Transverse colon (tissue), 4 donors: ENCODE measurements at regions not wholly inside any gene's neighbourhood (a gene's known extent, or its start where the extent isn't known, plus 50 kb on each side); places are given as distances from the start of the nearest gene placed in this dataset.

Source experiments
- DNase-seq: peaks from one replicate; pipeline ENCODE4 v3.0.0-alpha.2; 2019
- H3K27ac ChIP-seq, 4 donors: fragments of 200-600 bp; sonication (generic); 2 replicates each; pipeline ENCODE4 v1.5.1; 2016 to 2018; ENCODE audit warnings: inconsistent platforms in 4 of 4
- H3K27me3 ChIP-seq: fragments of 200-600 bp; sonication (generic); 2 replicates; pipeline ENCODE4 v1.5.1; 2017; ENCODE audit warnings: inconsistent platforms
- H3K36me3 ChIP-seq, 4 donors: fragments of 200-600 bp; sonication (generic); 2 replicates each; pipeline ENCODE4 v1.5.1; 2017 to 2019; ENCODE audit warnings: inconsistent platforms in 4 of 4
- H3K4me1 ChIP-seq, 4 donors: fragments of 200-600 bp; sonication (generic); 2 replicates each; pipeline ENCODE4 v1.5.1; 2017 to 2020; ENCODE audit warnings: inconsistent platforms in 4 of 4
- H3K4me3 ChIP-seq, 4 donors: fragments of 200-600 bp; sonication (generic); 1 replicate in 1 of 4; 2 replicates in 3 of 4; pipeline versions ENCODE4 v1.5.1 to v1.6.1; 2017 to 2019; ENCODE audit warnings: inconsistent platforms in 4 of 4
- H3K9me3 ChIP-seq, 2 donors: fragments of 200-600 bp; sonication (generic); 2 replicates each; pipeline ENCODE4 v1.5.1; 2017 to 2019; ENCODE audit warnings: inconsistent platforms in 2 of 2
- EP300 ChIP-seq: sonication (generic); formaldehyde crosslinking; IDR thresholded peaks from one replicate; pipeline ENCODE4 v1.6.1; 2017; ENCODE audit warnings: antibody characterized with exemption, low read depth
- POLR2A ChIP-seq: fragments of 450-650 bp; IDR thresholded peaks from one replicate; pipeline ENCODE4 v1.6.1; 2016; ENCODE audit warnings: antibody characterized with exemption, mild to moderate bottlenecking, moderate library complexity
- POLR2AphosphoS5 ChIP-seq, 3 donors: sonication (generic); formaldehyde crosslinking; IDR thresholded peaks; one replicate each; pipeline ENCODE4 v1.6.1; 2016; ENCODE audit warnings: antibody characterized with exemption in 3 of 3
- WGBS, 2 donors: methylation state at CpG; one replicate each; pipeline ENCODE4 v1.1.5; 2018; ENCODE audit warnings: low coverage in 1 of 2; 5-methylcytosine and 5-hydroxymethylcytosine counted together
- in situ Hi-C, 4 donors: fragments of 200-750 bp; cut with MboI; loops; one replicate each; pipeline versions ENCODE4 v1.15.0 to v1.15.1; 2017; ENCODE audit warnings: low sequenced_read_pairs in 3 of 4, low pct_ligation_motif_present in 1 of 4, low pct_unique_long_range_greater_than_20kb in 1 of 4
- intact Hi-C: fragments of 100-400 bp; cut with DNase I; formaldehyde crosslinking; loops from one replicate; pipeline ENCODE4 v1.15.1; 2023; ENCODE audit warnings: low total_unique reads
- TF ChIP-seq, protein P1 (sequence below), 5 experiments: fragments of 200-600 bp in 3 of 5; fragments of 450-650 bp in 2 of 5; sonication (generic) in 3 of 5; IDR thresholded peaks; 1 replicate in 2 of 5; 2 replicates in 3 of 5; pipeline ENCODE4 v1.5.1; 2016 to 2017; ENCODE audit warnings: antibody characterized with exemption in 5 of 5, inconsistent platforms in 3 of 5, mild to moderate bottlenecking in 2 of 5, moderate library complexity in 1 of 5

DNA sequence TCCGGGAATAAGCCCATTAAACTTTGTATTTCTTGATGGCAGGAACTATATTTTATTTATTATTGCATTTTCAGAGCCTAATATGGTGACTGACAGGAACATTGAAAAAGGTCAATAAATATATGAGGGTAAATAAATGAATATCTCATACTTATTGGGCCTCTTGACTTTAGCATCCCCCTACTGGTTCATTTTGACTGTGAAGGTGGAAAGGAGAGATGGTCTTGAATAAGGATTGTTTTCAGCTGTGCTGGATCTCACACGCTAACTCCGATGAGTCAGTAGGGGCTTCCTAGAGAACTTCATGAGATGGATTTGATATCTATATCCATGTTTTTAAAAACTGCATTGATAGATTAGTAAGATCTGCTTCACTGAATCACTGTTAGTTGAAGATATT, 1026.0 kb downstream of the REEP3 start:
- H3K36me3 ChIP-seq = no peaks in the 10 kb centered on the region
- WGBS, 2 donors = 89 to 94% methylated on average over 3 of the region's 3 CpGs
- no peak overlapping the region for H3K4me3 ChIP-seq
- no peaks in the 10 kb centered on the region for H3K27me3 ChIP-seq
- H3K9me3 ChIP-seq = no peaks in the 10 kb centered on the region
- DNase-seq = no peak
- H3K27ac ChIP-seq = no peak overlapping the region
- intact Hi-C loops = no loop called here
- in situ Hi-C loops = no loop called here
- no peak for TF ChIP-seq POLR2A
- TF ChIP-seq, protein P1, sequence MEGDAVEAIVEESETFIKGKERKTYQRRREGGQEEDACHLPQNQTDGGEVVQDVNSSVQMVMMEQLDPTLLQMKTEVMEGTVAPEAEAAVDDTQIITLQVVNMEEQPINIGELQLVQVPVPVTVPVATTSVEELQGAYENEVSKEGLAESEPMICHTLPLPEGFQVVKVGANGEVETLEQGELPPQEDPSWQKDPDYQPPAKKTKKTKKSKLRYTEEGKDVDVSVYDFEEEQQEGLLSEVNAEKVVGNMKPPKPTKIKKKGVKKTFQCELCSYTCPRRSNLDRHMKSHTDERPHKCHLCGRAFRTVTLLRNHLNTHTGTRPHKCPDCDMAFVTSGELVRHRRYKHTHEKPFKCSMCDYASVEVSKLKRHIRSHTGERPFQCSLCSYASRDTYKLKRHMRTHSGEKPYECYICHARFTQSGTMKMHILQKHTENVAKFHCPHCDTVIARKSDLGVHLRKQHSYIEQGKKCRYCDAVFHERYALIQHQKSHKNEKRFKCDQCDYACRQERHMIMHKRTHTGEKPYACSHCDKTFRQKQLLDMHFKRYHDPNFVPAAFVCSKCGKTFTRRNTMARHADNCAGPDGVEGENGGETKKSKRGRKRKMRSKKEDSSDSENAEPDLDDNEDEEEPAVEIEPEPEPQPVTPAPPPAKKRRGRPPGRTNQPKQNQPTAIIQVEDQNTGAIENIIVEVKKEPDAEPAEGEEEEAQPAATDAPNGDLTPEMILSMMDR (IDR thresholded peaks at IDR 0.05) = no peak
- no peak for TF ChIP-seq EP300
- no peak for TF ChIP-seq POLR2AphosphoS5 (IDR thresholded peaks at IDR 0.05)
- H3K4me1 ChIP-seq = no peaks in the 10 kb centered on the region

DNA sequence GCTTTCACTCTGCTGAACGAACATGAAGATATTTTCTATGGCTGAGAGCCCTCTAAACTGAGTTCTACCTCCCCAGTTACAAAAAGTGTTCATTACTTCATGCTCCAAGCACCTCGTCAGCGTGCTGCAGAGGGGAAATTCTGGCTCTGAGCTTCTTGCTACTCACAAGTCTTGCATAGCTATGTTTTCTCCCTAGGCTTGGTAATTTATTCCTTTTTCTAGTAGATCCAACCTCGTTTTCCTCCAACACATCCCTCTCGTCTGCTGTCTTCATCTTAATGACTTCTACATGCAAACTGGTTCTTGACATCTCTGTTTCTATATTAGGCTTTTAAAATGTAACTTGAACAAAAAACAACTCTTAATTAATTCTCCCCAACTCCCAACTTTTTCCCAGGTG, 1034.5 kb downstream of the REEP3 start:
- H3K27ac ChIP-seq = no peak overlapping the region
- H3K4me1 ChIP-seq = no peaks in the 10 kb centered on the region
- WGBS, 2 donors = 76 to 100% methylated on average over 1 to 5 of the region's 5 CpGs
- DNase-seq = no peak
- H3K4me3 ChIP-seq = no peak overlapping the region
- intact Hi-C loops = no loop called here
- no peaks in the 10 kb centered on the region for H3K9me3 ChIP-seq
- in situ Hi-C loops = no loop called here
- H3K27me3 ChIP-seq = no peaks in the 10 kb centered on the region
- no peaks in the 10 kb centered on the region for H3K36me3 ChIP-seq
- TF ChIP-seq, protein P1 (IDR thresholded peaks at IDR 0.05) = no peak
- TF ChIP-seq POLR2AphosphoS5 (IDR thresholded peaks at IDR 0.05) = no peak
- TF ChIP-seq EP300 = no peak
- no peak for TF ChIP-seq POLR2A

DNA sequence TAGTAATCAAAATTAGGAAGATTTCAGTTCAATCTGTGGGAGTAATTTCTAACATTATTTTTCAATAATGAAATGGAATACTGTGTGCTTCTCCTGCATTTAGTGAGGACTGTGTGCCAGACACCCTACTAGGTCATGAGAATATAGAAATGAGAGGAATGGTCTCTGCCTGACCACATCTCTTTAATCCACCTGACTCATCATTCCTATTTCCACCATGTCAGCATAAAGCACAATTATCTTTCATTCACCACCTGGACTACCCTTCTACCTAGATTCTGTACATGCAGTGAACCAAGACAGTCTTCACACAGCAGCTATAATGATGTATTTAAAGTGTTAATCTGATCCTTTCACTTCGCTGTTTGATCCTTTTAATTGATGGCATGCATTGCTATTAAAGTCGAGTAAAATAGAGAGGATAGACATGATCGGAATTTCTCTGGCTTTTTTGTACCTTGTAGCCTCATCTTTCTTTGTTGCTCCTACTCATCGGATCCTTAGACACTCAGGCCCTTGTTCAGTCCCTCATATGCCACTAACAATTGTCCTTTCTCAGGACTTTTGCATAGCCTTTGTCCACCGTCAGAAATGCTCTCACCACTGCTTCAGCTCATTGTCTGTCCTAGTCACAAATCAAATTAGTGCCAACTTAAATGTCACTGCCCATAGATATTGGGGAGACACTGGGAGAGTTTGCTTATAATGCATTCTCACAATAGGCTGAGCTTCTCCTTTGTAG, 1037.1 kb downstream of the REEP3 start:
- no peaks in the 10 kb centered on the region for H3K27me3 ChIP-seq
- in situ Hi-C loops = no loop called here
- DNase-seq = no peak
- no peaks in the 10 kb centered on the region for H3K9me3 ChIP-seq
- H3K36me3 ChIP-seq = no peaks in the 10 kb centered on the region
- WGBS, 2 donors = 73 to 78% methylated on average over 4 to 5 of the region's 5 CpGs
- H3K4me3 ChIP-seq = no peak overlapping the region
- H3K4me1 ChIP-seq = no peaks in the 10 kb centered on the region
- TF ChIP-seq EP300 = no peak
- no peak for TF ChIP-seq POLR2A
- TF ChIP-seq POLR2AphosphoS5 (IDR thresholded peaks at IDR 0.05) = no peak
- TF ChIP-seq, protein P1 (IDR thresholded peaks at IDR 0.05) = no peak
- intact Hi-C loops = no loop called here
- no peak overlapping the region for H3K27ac ChIP-seq

DNA sequence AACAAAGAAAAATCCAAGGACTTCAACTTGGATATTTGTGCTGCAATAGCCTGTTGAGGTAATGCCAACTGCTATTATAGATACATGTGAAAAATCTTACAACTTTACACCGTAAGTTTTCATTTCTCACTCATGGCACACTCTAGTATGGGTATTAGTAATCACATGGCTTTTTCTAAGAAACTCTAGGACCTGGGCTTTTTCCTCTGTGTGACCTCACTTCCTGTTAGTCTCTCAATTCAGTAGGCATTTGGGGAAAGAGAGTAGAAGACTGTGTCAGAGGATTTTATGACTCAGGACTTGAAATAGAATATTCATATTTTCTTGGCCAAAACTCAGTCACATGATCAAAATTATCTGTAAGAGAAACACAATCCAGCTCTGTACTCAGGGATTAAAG, 1049.9 kb downstream of the REEP3 start:
- H3K9me3 ChIP-seq = no peaks in the 10 kb centered on the region
- no peaks in the 10 kb centered on the region for H3K27me3 ChIP-seq
- H3K4me3 ChIP-seq = no peak overlapping the region
- DNase-seq = no peak
- intact Hi-C loops = no loop called here
- in situ Hi-C loops = no loop called here
- 50 to 83% methylated on average over 1 of the region's 1 CpG for WGBS, 2 donors
- TF ChIP-seq EP300 (no peak), POLR2A (no peak), POLR2AphosphoS5 (IDR thresholded peaks at IDR 0.05) (no peak)
- TF ChIP-seq, protein P1 (IDR thresholded peaks at IDR 0.05) = no peak
- no peaks in the 10 kb centered on the region for H3K36me3 ChIP-seq
- no peak overlapping the region for H3K27ac ChIP-seq
- H3K4me1 ChIP-seq = peaks cover 0 to 16% (median 9%) of the 10 kb centered on the region in 4 donors
